ENCODE measurements at regions not wholly inside any gene's neighbourhood (a gene's known extent, or its start where the extent isn't known, plus 50 kb on each side); places are given as distances from the start of the nearest gene placed in this dataset.
"Not testable (repeated sequence)": the region's sequence is repeated elsewhere in the genome, so short reads cannot be mapped to it uniquely, and the experiment has no call there.

DNA sequence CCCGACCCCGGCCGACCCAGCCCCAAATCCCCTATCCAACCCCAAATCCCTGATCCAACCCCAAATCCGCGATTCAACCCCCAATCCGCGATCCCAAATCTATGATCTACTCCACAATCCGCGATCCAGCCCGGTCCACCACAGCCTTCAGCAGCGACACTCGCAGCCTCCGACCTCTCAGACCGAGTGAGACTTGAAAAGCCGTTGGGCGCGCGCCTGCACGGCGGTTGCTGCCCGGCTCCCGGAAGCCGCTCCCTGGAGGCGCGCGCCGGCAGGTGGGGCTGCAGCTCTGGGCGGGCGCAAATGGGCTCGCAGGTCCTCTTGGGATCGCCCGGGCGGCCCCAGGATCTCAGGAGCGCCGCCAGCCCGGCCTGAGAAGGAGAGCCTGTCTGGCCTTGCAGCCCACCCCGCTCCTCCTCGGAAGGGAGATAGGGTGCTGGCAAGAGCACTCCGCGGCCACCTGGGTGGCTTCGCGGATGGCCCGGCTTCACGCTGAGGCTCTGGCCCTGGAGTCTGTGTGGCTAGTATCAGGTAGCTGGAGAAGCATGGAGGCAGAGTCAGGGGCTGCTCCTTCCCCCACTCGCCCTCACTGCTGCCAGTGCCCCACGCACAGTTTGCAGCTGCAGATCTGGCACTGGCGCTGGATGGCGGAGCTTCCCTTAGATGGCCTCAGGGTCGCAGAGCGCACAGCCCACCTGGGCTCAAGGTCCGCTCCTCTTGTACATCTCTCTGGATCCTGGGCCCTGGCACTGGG, 533.4 kb upstream of the DEFB115 start:
- not testable (repeated sequence) for TF ChIP-seq CREB5 (CRISPR knock-in tag; IDR thresholded peaks at IDR 0.05; ENCODE audit: low read depth); ZNF8 (CRISPR knock-in tag; IDR thresholded peaks at IDR 0.05); ZFP3 (CRISPR knock-in tag; IDR thresholded peaks at IDR 0.05); ESRRG (CRISPR knock-in tag; IDR thresholded peaks at IDR 0.05); RARB (CRISPR knock-in tag; IDR thresholded peaks at IDR 0.05); GLIS3 (CRISPR knock-in tag; IDR thresholded peaks at IDR 0.05); ZC3H10 (CRISPR knock-in tag; IDR thresholded peaks at IDR 0.05); OSR1 (CRISPR knock-in tag; IDR thresholded peaks at IDR 0.05); ZFP30 (CRISPR knock-in tag; IDR thresholded peaks at IDR 0.05)
- TF ChIP-seq, protein P1, sequence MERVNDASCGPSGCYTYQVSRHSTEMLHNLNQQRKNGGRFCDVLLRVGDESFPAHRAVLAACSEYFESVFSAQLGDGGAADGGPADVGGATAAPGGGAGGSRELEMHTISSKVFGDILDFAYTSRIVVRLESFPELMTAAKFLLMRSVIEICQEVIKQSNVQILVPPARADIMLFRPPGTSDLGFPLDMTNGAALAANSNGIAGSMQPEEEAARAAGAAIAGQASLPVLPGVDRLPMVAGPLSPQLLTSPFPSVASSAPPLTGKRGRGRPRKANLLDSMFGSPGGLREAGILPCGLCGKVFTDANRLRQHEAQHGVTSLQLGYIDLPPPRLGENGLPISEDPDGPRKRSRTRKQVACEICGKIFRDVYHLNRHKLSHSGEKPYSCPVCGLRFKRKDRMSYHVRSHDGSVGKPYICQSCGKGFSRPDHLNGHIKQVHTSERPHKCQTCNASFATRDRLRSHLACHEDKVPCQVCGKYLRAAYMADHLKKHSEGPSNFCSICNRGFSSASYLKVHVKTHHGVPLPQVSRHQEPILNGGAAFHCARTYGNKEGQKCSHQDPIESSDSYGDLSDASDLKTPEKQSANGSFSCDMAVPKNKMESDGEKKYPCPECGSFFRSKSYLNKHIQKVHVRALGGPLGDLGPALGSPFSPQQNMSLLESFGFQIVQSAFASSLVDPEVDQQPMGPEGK (CRISPR knock-in tag; IDR thresholded peaks at IDR 0.05; ENCODE audit: borderline replicate concordance): not testable (repeated sequence)
